C4-2B (cell line): ENCODE measurements at regions not wholly inside any gene's neighbourhood (a gene's known extent, or its start where the extent isn't known, plus 50 kb on each side); places are given as distances from the start of the nearest gene placed in this dataset.
"Not testable (repeated sequence)": the region's sequence is repeated elsewhere in the genome, so short reads cannot be mapped to it uniquely, and the experiment has no call there.

Source experiments
- H3K27ac ChIP-seq: fragments of 450-650 bp; 2 replicates; pipeline ENCODE4 v1.5.1; 2017
- CTCF ChIP-seq: fragments of 450-650 bp; conservative IDR thresholded peaks from 2 replicates; pipeline ENCODE4 v1.5.1; 2017; ENCODE audit warnings: mild to moderate bottlenecking
- ZFX ChIP-seq: fragments of 450-650 bp; IDR thresholded peaks from 2 replicates; pipeline ENCODE4 v1.6.1; 2017

DNA sequence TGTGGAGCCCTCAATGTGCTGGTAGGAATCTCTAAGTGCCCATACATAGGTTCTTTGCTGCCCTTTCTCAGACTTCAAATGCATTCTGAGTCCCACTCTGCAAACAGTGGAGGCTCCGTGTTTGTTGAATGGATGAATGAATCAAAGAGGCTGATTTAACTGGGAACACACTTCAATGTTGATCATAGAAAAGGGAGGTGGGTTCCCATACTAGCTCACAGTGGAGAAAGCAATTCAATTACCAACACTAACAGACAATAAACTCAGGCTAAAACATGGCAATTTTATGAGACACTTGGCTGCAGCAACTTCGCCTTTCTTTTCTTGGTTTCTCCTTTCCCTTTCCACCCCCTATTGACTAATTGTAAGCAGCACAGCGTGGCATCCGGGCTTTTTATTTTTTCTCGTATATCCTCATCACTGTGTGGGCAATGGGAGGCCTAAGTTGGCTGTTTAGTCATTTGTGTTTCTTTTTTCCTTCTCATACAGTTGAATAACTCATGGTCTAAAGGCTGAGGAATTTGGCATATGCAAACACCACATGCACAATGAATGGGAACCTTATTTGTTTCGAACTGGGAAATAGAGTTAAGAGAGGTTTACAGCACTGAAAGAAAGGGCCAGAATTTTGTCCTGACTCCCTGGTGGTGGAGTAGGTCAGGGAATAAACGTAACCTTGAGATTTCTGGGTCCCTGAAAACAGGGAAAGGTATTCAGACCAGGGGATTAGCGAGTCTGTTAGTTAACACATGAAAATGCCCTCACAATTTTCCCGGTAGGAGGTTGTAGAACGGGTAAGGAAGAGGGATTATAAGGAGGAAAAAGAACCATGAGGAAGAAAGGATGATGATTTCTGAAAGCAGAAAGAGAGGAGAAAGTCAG is 858.5 kb downstream of the KCNMA1 start:
- no peak overlapping the region for H3K27ac ChIP-seq
- no peak for TF ChIP-seq ZFX
- TF ChIP-seq CTCF = no peak

DNA sequence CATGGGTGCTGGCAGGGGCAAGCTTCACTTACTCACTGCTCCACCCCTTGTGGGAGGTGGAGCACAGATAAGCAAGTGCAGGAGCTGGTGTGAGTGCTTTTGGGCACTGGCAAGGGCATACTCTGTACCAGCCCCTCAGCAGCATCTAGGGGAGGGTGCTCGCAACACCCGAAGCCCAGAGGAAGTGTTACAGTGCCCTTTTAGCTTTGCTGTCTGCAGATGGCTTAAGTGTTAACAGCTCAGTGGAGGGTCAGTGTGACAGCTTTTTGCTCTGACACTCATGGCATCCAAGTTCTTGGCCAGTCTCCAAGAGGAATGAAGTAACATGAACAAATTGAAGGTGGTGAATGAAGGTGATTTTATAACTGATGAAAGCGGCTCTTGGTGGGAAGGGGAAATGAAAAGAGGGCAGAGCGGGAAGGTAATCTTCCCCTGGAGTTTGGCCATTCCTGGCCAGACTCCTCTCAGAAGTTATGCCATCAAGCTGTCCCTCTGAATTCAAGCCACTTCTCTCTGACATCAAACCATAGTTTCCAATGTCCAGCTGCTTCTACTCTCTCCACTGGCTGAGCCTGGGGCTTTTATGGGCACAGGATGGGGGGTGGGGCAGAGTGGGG is 862.5 kb downstream of the KCNMA1 start:
- H3K27ac ChIP-seq = no peak overlapping the region
- no peak for TF ChIP-seq ZFX
- TF ChIP-seq CTCF = no peak

- no peak for TF ChIP-seq CTCF
- H3K27ac ChIP-seq = no peak overlapping the region
Observed at GRCh38 chr10:76769582-76769981, 868.0 kb downstream of the KCNMA1 start.

- H3K27ac ChIP-seq = no peak overlapping the region
- TF ChIP-seq ZFX (0 out of 2 replicates have a peak, but pooled peaks have one; percentile 14), CTCF (no peak)
Observed at GRCh38 chr10:76769161-76769560, 868.4 kb downstream of the KCNMA1 start.

- no peak overlapping the region for H3K27ac ChIP-seq
- TF ChIP-seq ZFX (no peak), CTCF (no peak)
Observed at GRCh38 chr10:76766682-76767081, 870.9 kb downstream of the KCNMA1 start.

DNA sequence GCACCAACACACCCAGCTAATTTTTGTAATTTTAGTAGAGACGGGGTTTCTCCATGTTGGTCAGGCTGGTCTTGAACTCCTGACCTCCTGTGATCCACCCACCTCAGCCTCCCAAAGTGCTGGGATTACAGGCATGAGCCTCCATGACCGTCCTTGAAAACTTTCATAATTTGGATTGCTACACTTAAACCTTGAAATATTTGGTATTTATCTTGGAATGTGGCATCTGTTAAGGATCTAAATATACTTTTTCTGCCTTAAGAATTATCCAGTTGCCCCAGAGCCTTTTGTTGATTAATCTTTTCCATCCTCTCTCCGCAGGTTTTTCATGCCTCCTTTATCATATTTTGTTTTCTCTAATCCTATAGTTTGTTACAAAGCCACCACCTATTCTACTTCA is 872.7 kb downstream of the KCNMA1 start:
- H3K27ac ChIP-seq = not testable (repeated sequence)

GRCh38 chr10:76764177-76764576 is 873.4 kb downstream of the KCNMA1 start:
- TF ChIP-seq CTCF (no peak), ZFX (no peak)
- H3K27ac ChIP-seq = no peak overlapping the region
